ACC112 (cell line): ENCODE measurements at regions not wholly inside any gene's neighbourhood (a gene's known extent, or its start where the extent isn't known, plus 50 kb on each side); places are given as distances from the start of the nearest gene placed in this dataset.

ENCODE experiments used
- H2AFZ ChIP-seq: fragments of 200-600 bp; sonication (generic); one replicate; pipeline ENCODE4 v1.6.0; 2017; ENCODE audit warnings: antibody characterized with exemption, low read length; ENCODE audit not compliant: unreplicated experiment
- H3K27ac ChIP-seq: fragments of 200-600 bp; sonication (generic); 2 replicates; pipeline ENCODE4 v1.5.1; 2014; ENCODE audit warnings: low read depth, mild to moderate bottlenecking, antibody characterized with exemption, low read length, moderate library complexity
- H3K27me3 ChIP-seq: fragments of 200-600 bp; sonication (generic); 2 replicates; pipeline ENCODE4 v1.6.1; 2014; ENCODE audit warnings: mild to moderate bottlenecking, antibody characterized with exemption, low read length, moderate library complexity, mixed read lengths; ENCODE audit not compliant: insufficient read depth
- H3K36me3 ChIP-seq: fragments of 200-600 bp; sonication (generic); 2 replicates; pipeline ENCODE4 v1.6.1; 2016; ENCODE audit warnings: mild to moderate bottlenecking, antibody characterized with exemption, low read length, moderate library complexity, mixed read lengths; ENCODE audit not compliant: insufficient read depth
- H3K4me1 ChIP-seq: fragments of 200-600 bp; sonication (generic); one replicate; pipeline ENCODE4 v1.6.1; 2016; ENCODE audit warnings: low read length, mixed read lengths; ENCODE audit not compliant: insufficient read depth, unreplicated experiment, control insufficient read depth
- H3K4me3 ChIP-seq: fragments of 200-600 bp; sonication (generic); 2 replicates; pipeline ENCODE4 v1.5.1; 2014; ENCODE audit warnings: mild to moderate bottlenecking, low read depth, low read length
- H3K79me2 ChIP-seq: fragments of 200-600 bp; sonication (generic); one replicate; pipeline ENCODE4 v1.6.0; 2016; ENCODE audit warnings: low read length; ENCODE audit not compliant: control insufficient read depth, unreplicated experiment, insufficient read depth

DNA sequence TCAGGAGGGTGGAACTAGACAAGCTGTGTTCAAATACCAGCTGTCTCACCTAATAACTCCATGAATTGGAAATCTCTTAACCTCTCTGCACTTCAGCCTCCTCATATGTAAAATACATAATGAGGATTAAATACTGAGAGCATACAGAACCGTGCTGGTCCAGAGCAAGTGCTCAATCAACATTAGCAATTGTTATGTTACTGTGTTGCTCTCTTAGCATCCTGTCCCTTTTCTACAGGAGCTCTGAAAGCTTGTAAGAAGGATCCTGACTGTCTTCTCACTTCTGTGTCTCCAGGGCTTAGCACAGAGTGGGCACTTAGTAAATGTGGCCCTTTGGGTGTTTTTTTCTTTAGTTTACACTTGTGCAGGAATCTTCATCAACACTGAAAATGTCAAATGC lies 1456.1 kb upstream of the IGFBP7 start:
- Histone ChIP-seq H3K36me3 (no peaks in the 10 kb centered on the region), H3K27me3 (no peaks in the 10 kb centered on the region), H3K79me2 (no peaks in the 10 kb centered on the region), H2AFZ (no peak overlapping the region), H3K27ac (no peak overlapping the region), H3K4me1 (no peaks in the 10 kb centered on the region), H3K4me3 (no peak overlapping the region)

DNA sequence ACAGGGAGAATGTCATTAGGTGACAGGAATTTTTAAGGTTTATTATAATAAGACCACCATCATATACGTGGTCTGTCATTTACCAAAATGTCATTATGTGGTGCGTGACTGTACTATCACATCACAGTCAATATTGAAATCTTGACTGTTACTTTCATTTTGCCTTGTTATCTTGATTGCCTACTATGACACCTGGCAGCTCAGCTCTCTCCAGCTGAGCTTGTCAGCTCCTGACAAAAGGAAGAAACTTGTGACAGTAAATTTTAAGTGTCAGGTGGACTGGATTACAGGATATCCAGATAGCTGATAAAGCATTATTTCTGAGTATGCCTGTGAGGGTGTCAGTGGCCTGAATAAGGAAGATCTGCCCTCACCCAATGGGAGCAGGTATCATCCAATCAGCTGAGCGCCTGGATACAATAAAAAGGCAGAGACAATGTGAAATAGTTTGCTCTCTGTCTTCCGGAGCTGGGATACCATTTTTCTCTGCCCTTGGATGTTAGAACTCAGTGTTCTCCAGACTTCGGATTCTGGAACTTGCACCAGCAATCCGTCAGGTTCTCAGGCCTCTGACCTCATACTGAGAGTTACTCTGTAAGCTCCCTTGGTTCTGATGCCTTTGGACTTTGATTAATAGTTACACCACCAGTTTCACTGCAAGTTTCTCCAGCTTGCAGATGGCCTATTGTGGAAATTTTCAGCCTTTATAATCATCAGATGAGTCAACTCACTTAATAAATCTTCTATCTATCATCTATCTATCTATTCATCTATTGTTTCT lies 1454.7 kb upstream of the IGFBP7 start:
- Histone ChIP-seq H3K27ac (no peak overlapping the region), H3K79me2 (no peaks in the 10 kb centered on the region), H3K4me1 (no peaks in the 10 kb centered on the region), H2AFZ (no peak overlapping the region), H3K4me3 (no peak overlapping the region), H3K36me3 (no peaks in the 10 kb centered on the region), H3K27me3 (no peaks in the 10 kb centered on the region)

DNA sequence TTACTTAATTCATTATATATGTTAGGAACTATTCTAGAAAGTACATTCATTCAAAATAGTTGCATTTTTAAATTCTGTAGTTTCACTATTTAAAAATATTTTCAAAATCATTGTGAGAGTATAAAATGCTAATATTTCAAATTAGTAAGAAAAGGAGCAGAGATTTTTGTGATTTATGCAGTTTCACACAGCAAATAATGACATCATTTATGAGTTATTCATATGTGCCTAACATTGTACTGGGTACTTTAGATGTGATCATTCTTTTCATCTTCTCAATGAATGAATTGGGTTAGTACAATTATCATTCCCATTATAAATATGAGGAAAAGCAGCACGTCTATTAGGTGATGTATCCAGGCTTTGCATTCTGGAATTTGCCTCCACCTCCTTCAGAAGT lies 1451.0 kb upstream of the IGFBP7 start:
- H3K27me3 ChIP-seq = no peaks in the 10 kb centered on the region
- H3K4me3 ChIP-seq = no peak overlapping the region
- no peak overlapping the region for H2AFZ ChIP-seq
- no peaks in the 10 kb centered on the region for H3K36me3 ChIP-seq
- H3K4me1 ChIP-seq = no peaks in the 10 kb centered on the region
- no peaks in the 10 kb centered on the region for H3K79me2 ChIP-seq
- H3K27ac ChIP-seq = no peak overlapping the region

DNA sequence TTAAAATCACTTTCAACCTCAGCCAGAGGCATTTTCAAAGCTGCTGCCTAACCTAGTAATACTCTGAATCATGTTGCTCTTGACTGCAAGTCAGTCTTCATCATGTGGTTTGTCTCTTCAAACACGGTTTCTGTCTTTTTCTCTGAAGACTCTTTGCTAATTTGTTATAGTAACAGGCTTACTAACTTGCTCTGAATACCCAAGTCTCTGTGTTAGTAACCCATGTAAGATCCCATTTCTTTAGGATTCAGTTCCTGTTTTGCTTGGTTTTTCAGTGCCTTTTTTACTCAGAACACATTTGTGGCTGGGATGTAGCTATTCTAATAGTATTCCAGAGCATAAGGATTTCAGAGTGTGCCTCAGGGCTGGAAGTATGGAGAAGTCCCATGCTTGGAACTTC lies 1450.6 kb upstream of the IGFBP7 start:
- Histone ChIP-seq H2AFZ (no peak overlapping the region), H3K27ac (no peak overlapping the region), H3K27me3 (no peaks in the 10 kb centered on the region), H3K4me3 (no peak overlapping the region), H3K79me2 (no peaks in the 10 kb centered on the region), H3K4me1 (no peaks in the 10 kb centered on the region), H3K36me3 (no peaks in the 10 kb centered on the region)

DNA sequence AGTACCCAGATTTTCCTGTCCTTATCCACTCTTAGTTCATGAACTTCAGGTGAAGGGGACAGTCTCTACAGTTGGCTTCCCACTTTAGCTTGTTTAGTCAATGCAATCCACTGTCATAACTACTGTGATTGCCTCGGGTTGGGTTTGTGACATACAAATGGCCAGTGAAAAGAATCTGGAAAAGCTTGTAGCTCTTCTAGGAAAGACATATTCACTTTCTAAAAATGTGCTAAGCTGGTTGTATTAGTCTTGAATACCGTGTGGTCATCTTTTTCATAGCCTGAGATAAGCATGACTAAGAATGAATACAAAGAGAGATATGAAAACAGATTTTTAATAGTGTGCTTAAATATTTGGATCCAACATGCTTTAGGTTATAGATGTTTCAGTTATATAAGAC lies 1443.5 kb upstream of the IGFBP7 start:
- no peak overlapping the region for H3K27ac ChIP-seq
- no peak overlapping the region for H2AFZ ChIP-seq
- H3K4me1 ChIP-seq = no peaks in the 10 kb centered on the region
- no peaks in the 10 kb centered on the region for H3K79me2 ChIP-seq
- H3K27me3 ChIP-seq = no peaks in the 10 kb centered on the region
- H3K4me3 ChIP-seq = no peak overlapping the region
- no peaks in the 10 kb centered on the region for H3K36me3 ChIP-seq

DNA sequence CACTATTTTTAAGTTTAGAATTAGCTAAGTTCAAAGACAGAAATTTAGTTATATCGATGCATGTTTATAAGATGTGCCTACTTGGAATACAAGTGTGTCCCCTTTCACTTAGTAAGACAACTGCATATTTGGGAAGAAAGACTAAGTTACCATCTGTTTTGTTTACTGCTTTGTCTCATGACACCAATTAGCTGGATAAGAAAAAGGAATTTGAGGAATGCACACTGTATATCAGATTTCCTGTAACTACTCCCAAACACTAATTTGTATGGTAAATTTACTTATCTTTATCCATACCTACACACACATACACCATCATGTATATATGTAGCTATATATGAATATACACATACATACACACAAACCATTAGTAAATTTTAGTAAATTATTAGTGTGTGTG lies 1442.8 kb upstream of the IGFBP7 start:
- no peak overlapping the region for H3K4me3 ChIP-seq
- H2AFZ ChIP-seq = no peak overlapping the region
- H3K4me1 ChIP-seq = no peaks in the 10 kb centered on the region
- H3K36me3 ChIP-seq = no peaks in the 10 kb centered on the region
- H3K79me2 ChIP-seq = no peaks in the 10 kb centered on the region
- H3K27me3 ChIP-seq = no peaks in the 10 kb centered on the region
- no peak overlapping the region for H3K27ac ChIP-seq

DNA sequence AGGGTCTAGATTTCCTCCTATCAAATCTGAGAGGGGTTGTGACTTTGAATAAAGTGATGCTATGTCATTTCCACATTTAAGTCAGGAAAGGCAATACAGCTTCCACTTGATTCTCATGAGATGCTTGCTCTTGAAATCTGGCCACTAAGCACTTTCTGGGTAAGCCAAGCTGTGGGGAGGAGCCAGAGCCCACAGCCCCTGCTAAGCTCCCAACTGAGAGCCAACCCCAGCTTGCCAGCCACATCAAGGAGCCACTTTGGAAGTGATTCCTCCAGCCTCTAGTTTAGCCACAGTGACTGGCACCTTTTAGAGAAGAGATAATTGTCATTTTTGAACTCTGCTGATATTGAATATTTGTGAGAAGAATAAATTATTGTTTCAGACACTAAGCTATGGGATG lies 1441.5 kb upstream of the IGFBP7 start:
- no peaks in the 10 kb centered on the region for H3K36me3 ChIP-seq
- no peak overlapping the region for H2AFZ ChIP-seq
- no peak overlapping the region for H3K27ac ChIP-seq
- H3K79me2 ChIP-seq = no peaks in the 10 kb centered on the region
- H3K27me3 ChIP-seq = no peaks in the 10 kb centered on the region
- H3K4me3 ChIP-seq = no peak overlapping the region
- no peaks in the 10 kb centered on the region for H3K4me1 ChIP-seq

DNA sequence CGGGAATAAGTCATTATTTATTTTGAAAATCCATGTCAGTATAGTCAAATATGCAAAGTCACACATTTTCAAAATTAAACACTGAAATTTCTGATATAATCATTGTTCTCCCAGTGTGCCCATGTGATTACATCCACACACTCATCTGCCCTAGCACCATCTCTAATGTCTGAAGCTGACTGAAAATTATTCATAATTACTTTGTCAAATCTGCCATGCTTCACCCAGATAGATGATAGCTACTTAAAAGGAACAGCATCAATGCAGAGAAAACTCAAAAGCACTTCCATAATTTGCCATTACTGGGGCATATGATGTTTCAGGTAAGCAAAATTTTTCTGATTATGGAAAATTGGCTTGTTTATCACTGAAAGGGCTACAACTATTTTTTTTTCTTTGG lies 1433.3 kb upstream of the IGFBP7 start:
- Histone ChIP-seq H2AFZ (no peak overlapping the region), H3K79me2 (no peaks in the 10 kb centered on the region), H3K4me3 (no peak overlapping the region), H3K4me1 (no peaks in the 10 kb centered on the region), H3K36me3 (no peaks in the 10 kb centered on the region), H3K27me3 (no peaks in the 10 kb centered on the region), H3K27ac (no peak overlapping the region)

DNA sequence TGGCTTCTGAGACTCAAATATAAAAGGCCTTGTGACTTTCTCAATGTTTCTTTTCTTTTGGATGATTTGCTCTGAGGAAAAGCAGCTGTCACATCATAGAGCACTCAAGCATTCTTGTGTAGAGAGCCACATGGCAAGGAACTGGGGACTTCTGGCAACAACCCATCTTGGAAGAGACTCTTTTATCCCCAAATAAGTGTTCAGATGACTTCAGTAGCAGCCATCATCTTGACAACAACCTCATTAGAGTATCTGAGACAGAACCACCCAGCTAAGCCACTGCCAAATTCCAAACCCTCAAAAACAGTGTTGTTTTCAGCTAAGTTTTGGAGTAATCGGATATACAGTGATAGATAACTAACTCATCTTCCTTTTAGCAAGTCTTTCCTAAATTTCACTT lies 1431.7 kb upstream of the IGFBP7 start:
- Histone ChIP-seq H3K27ac (no peak overlapping the region), H3K27me3 (no peaks in the 10 kb centered on the region), H3K4me3 (no peak overlapping the region), H3K36me3 (no peaks in the 10 kb centered on the region), H3K4me1 (no peaks in the 10 kb centered on the region), H3K79me2 (no peaks in the 10 kb centered on the region), H2AFZ (no peak overlapping the region)

DNA sequence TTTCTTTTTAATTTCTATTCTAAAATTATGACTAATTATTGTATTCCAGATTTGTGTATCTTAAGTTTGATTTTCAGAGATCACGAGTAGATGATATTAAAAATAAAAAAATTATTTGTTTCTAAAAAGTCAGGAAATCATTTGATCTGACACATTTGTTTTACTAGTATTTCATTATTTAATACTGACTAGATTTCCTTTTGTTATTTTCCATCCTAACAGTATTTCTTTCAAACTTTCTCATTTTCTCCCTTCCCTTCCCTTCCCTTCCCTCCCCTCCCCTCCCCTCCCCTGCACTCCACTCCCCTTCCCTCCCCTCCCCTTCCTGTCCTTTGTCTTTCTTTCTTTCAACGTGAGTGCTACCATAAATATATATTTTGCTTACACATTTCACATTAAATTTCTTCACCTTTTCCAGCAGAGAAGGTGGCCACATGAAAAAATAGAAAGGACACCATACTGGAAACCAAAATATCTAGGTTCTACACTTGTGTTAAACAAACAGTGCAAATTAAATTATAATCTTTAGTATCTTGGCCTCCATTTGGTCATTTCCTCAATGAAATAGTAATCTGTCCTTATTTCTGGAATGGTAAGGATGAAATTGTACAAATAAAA lies 1412.7 kb upstream of the IGFBP7 start:
- Histone ChIP-seq H3K4me1 (no peaks in the 10 kb centered on the region), H3K79me2 (no peaks in the 10 kb centered on the region), H3K27ac (no peak overlapping the region), H3K27me3 (no peaks in the 10 kb centered on the region), H3K36me3 (no peaks in the 10 kb centered on the region), H3K4me3 (no peak overlapping the region), H2AFZ (no peak overlapping the region)

DNA sequence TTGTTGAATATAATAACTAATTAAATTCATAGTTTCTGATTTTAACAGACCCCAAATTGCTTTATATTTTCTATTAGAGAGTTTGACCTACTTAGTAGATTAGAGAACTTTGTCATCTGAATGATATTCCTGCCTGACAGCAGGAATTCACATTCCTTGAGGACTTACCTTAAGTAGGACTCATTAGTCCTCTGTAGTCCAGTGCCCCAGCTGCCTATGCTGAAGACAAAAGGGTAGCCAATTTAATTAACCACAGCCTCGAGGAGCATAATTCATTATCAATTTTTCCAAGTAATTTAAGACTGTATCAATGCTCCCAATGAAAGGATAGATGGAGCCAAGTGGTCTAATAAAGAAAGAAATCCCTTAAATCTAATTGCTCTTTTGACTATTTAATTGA lies 1405.0 kb upstream of the IGFBP7 start:
- Histone ChIP-seq H2AFZ (no peak overlapping the region), H3K27ac (no peak overlapping the region), H3K27me3 (no peaks in the 10 kb centered on the region), H3K79me2 (no peaks in the 10 kb centered on the region), H3K4me3 (no peak overlapping the region), H3K4me1 (no peaks in the 10 kb centered on the region), H3K36me3 (no peaks in the 10 kb centered on the region)
